GM18868 (cell line): ENCODE measurements at regions not wholly inside any gene's neighbourhood (a gene's known extent, or its start where the extent isn't known, plus 50 kb on each side); places are given as distances from the start of the nearest gene placed in this dataset.

Experiments
- ATAC-seq: cut with Tn5 transposase; IDR thresholded peaks from one replicate; pipeline ENCODE4 v1.9.1; 2021; ENCODE audit warnings: mild to moderate bottlenecking, moderate library complexity; ENCODE audit not compliant: unreplicated experiment

- ATAC-seq = peak; percentile 34
These were observed 50.6 kb upstream of the SMNDC1 start for GRCh38 chr10:110355141-110355831.

- ATAC-seq = peak; percentile 8
These were observed 51.4 kb upstream of the SMNDC1 start for GRCh38 chr10:110355922-110356627.

- ATAC-seq = peak; percentile 76
These were observed 52.0 kb upstream of the SMNDC1 start for GRCh38 chr10:110356628-110357245.

GRCh38 chr10:110357252-110357780, 52.6 kb upstream of the SMNDC1 start:
- ATAC-seq = peak; percentile 29

- no peak for ATAC-seq
These were observed 53.2 kb upstream of the SMNDC1 start for GRCh38 chr10:110357871-110358270.

GRCh38 chr10:110358278-110358677, 53.6 kb upstream of the SMNDC1 start:
- no peak for ATAC-seq

GRCh38 chr10:110358869-110359629, 54.3 kb upstream of the SMNDC1 start:
- ATAC-seq = no peak

- ATAC-seq = no peak
These were observed 56.2 kb upstream of the SMNDC1 start for GRCh38 chr10:110360857-110361474.

- ATAC-seq = peak; percentile 45
These were observed 57.2 kb upstream of the SMNDC1 start for GRCh38 chr10:110361800-110362456.

- no peak for ATAC-seq
These were observed 59.1 kb upstream of the SMNDC1 start for GRCh38 chr10:110363572-110364411.

- no peak for ATAC-seq
These were observed 59.8 kb upstream of the SMNDC1 start for GRCh38 chr10:110364531-110364937.

GRCh38 chr10:110365356-110366143, 60.8 kb upstream of the SMNDC1 start:
- ATAC-seq = no peak

GRCh38 chr10:110366635-110367034, 61.9 kb upstream of the SMNDC1 start:
- no peak for ATAC-seq

- ATAC-seq = peak; percentile 66
These were observed 63.3 kb upstream of the SMNDC1 start for GRCh38 chr10:110368002-110368401.

- ATAC-seq = no peak
These were observed 63.8 kb upstream of the SMNDC1 start for GRCh38 chr10:110368556-110368955.

GRCh38 chr10:110370006-110370405, 65.3 kb upstream of the SMNDC1 start:
- no peak for ATAC-seq

GRCh38 chr10:110372656-110373055, 67.9 kb upstream of the SMNDC1 start:
- no peak for ATAC-seq

GRCh38 chr10:110373059-110373458, 68.3 kb upstream of the SMNDC1 start:
- no peak for ATAC-seq
